ENCODE measurements at regions not wholly inside any gene's neighbourhood (a gene's known extent, or its start where the extent isn't known, plus 50 kb on each side); places are given as distances from the start of the nearest gene placed in this dataset.

GRCh38 chr2:206381881-206382280, 61.5 kb upstream of the ADAM23 start:
- TF ChIP-seq EZH2 (IDR thresholded peaks at IDR 0.05; ENCODE audit: insufficient read depth, poor library complexity, severe bottlenecking) (no peak), EZH2phosphoT487 (IDR thresholded peaks at IDR 0.05; ENCODE audit: insufficient read depth, low read depth) (no peak)
